ENCODE measurements at regions not wholly inside any gene's neighbourhood (a gene's known extent, or its start where the extent isn't known, plus 50 kb on each side); places are given as distances from the start of the nearest gene placed in this dataset.

DNA sequence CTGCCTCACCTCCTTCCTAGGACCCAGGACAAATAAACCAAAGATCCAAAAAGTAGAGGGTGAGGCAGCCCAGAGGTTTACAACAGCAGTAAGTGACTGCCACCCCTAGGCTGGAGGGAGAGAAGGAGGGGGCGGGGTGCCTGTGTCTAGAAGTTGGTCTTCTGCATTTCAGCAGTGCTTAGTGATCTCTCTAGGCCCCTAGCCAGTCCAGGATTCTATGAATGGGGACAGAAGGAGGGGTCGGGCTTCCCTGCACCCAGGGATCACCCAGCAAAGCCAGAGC, 62.8 kb upstream of the KDM7A start:
- TF ChIP-seq, protein P1, sequence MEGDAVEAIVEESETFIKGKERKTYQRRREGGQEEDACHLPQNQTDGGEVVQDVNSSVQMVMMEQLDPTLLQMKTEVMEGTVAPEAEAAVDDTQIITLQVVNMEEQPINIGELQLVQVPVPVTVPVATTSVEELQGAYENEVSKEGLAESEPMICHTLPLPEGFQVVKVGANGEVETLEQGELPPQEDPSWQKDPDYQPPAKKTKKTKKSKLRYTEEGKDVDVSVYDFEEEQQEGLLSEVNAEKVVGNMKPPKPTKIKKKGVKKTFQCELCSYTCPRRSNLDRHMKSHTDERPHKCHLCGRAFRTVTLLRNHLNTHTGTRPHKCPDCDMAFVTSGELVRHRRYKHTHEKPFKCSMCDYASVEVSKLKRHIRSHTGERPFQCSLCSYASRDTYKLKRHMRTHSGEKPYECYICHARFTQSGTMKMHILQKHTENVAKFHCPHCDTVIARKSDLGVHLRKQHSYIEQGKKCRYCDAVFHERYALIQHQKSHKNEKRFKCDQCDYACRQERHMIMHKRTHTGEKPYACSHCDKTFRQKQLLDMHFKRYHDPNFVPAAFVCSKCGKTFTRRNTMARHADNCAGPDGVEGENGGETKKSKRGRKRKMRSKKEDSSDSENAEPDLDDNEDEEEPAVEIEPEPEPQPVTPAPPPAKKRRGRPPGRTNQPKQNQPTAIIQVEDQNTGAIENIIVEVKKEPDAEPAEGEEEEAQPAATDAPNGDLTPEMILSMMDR (optimal IDR thresholded peaks at IDR 0.05 in 1 of 3, IDR thresholded peaks at IDR 0.05 in 1 of 3, conservative IDR thresholded peaks at IDR 0.05 in 1 of 3; ENCODE audit: extremely low read depth in 1 of 3, insufficient read depth in 2 of 3, low read length in 3 of 3) = peak in 1 of 3 experiments; percentile 25
- TF ChIP-seq EZH2 (IDR thresholded peaks at IDR 0.05; ENCODE audit: low read length) = no peak
- no peak overlapping the region for H3K4me2 ChIP-seq (ENCODE audit: control insufficient read depth, extremely low read depth, insufficient read depth, low read depth, low read length)
- DNase-seq (ENCODE audit: low read depth, low spot score) = no peak
- H3K9ac ChIP-seq (ENCODE audit: control insufficient read depth, extremely low read depth, insufficient read depth, low read length) = no peak overlapping the region
- no peaks in the 10 kb centered on the region for H3K36me3 ChIP-seq (ENCODE audit: control insufficient read depth in 2 of 2, extremely low read depth in 1 of 2, insufficient read depth in 2 of 2, low read length in 2 of 2)
- no peak overlapping the region for H3K27ac ChIP-seq (ENCODE audit: control insufficient read depth, insufficient read depth, low read length)
- no peak for FAIRE-seq
- H3K4me1 ChIP-seq (ENCODE audit: control insufficient read depth, extremely low read depth, insufficient read depth, low read length) = no peaks in the 10 kb centered on the region
- no peak overlapping the region for H3K4me3 ChIP-seq (ENCODE audit: control insufficient read depth in 2 of 3, extremely low read depth in 1 of 3, insufficient read depth in 2 of 3, low read depth in 1 of 3, low read length in 3 of 3)
- dilution Hi-C loops (cut with MboI; ENCODE audit: extremely low pct_ligation_motif_present, low sequenced_read_pairs) = no loop called here
- H2AFZ ChIP-seq (ENCODE audit: control insufficient read depth, low read length) = no peak overlapping the region
- H3K9me3 ChIP-seq (ENCODE audit: control insufficient read depth, low read depth, low read length) = no peaks in the 10 kb centered on the region
- H4K20me1 ChIP-seq (ENCODE audit: control insufficient read depth, extremely low read depth, insufficient read depth, low read length) = no peaks in the 10 kb centered on the region
- no peaks in the 10 kb centered on the region for H3K9me1 ChIP-seq (ENCODE audit: control insufficient read depth, extremely low read depth, insufficient read depth, low read length)
- peaks cover 7% of the 10 kb centered on the region for H3K27me3 ChIP-seq (ENCODE audit: control insufficient read depth, extremely low read depth, insufficient read depth, low read length)
- no peaks in the 10 kb centered on the region for H3K79me2 ChIP-seq (ENCODE audit: control insufficient read depth, insufficient read depth, low read length)

GRCh38 chr7:140238778-140239652, 62.2 kb upstream of the KDM7A start:
- TF ChIP-seq, protein P1 (optimal IDR thresholded peaks at IDR 0.05 in 1 of 3, IDR thresholded peaks at IDR 0.05 in 1 of 3, conservative IDR thresholded peaks at IDR 0.05 in 1 of 3; ENCODE audit: extremely low read depth in 1 of 3, insufficient read depth in 2 of 3, low read length in 3 of 3) = no peak
- no peak for TF ChIP-seq EZH2 (IDR thresholded peaks at IDR 0.05; ENCODE audit: low read length)
- Histone ChIP-seq H4K20me1 (ENCODE audit: control insufficient read depth, extremely low read depth, insufficient read depth, low read length) (no peaks in the 10 kb centered on the region), H3K4me1 (ENCODE audit: control insufficient read depth, extremely low read depth, insufficient read depth, low read length) (no peaks in the 10 kb centered on the region), H3K79me2 (ENCODE audit: control insufficient read depth, insufficient read depth, low read length) (no peaks in the 10 kb centered on the region), H3K27ac (ENCODE audit: control insufficient read depth, insufficient read depth, low read length) (no peak overlapping the region), H3K9me1 (ENCODE audit: control insufficient read depth, extremely low read depth, insufficient read depth, low read length) (no peaks in the 10 kb centered on the region), H3K36me3 (ENCODE audit: control insufficient read depth in 2 of 2, extremely low read depth in 1 of 2, insufficient read depth in 2 of 2, low read length in 2 of 2) (no peaks in the 10 kb centered on the region), H3K4me3 (ENCODE audit: control insufficient read depth in 2 of 3, extremely low read depth in 1 of 3, insufficient read depth in 2 of 3, low read depth in 1 of 3, low read length in 3 of 3) (no peak overlapping the region), H3K27me3 (ENCODE audit: control insufficient read depth, extremely low read depth, insufficient read depth, low read length) (peaks cover 7% of the 10 kb centered on the region), H2AFZ (ENCODE audit: control insufficient read depth, low read length) (no peak overlapping the region), H3K4me2 (ENCODE audit: control insufficient read depth, extremely low read depth, insufficient read depth, low read depth, low read length) (no peak overlapping the region), H3K9me3 (ENCODE audit: control insufficient read depth, low read depth, low read length) (no peaks in the 10 kb centered on the region), H3K9ac (ENCODE audit: control insufficient read depth, extremely low read depth, insufficient read depth, low read length) (no peak overlapping the region)
- dilution Hi-C loops (cut with MboI; ENCODE audit: extremely low pct_ligation_motif_present, low sequenced_read_pairs) = no loop called here
- no peak for FAIRE-seq
- DNase-seq (ENCODE audit: low read depth, low spot score) = no peak
